ENCODE measurements at regions not wholly inside any gene's neighbourhood (a gene's known extent, or its start where the extent isn't known, plus 50 kb on each side); places are given as distances from the start of the nearest gene placed in this dataset.

GRCh38 chr6:169890901-169891300 lies 139.5 kb downstream of the ERMARD start:
- no peak for DNase-seq
- Mint-ChIP-seq H3K9me3 (peaks cover 4% of the 10 kb centered on the region), H3K27ac (no peak overlapping the region), H3K27me3 (peaks cover 6% of the 10 kb centered on the region), H3K4me1 (ENCODE audit: low read depth) (no peaks in the 10 kb centered on the region), H3K4me3 (no peak overlapping the region), H3K36me3 (no peaks in the 10 kb centered on the region)
- intact Hi-C loops (cut with micrococcal nuclease), result no loop called here
- CTCF ChIA-PET, result no interaction called here
- POLR2A ChIA-PET, result no interaction called here

- no peak for DNase-seq
- Mint-ChIP-seq H3K27ac (no peak overlapping the region), H3K36me3 (no peaks in the 10 kb centered on the region), H3K9me3 (peaks cover 4% of the 10 kb centered on the region), H3K4me3 (no peak overlapping the region), H3K27me3 (peaks cover 9% of the 10 kb centered on the region), H3K4me1 (ENCODE audit: low read depth) (no peaks in the 10 kb centered on the region)
- ChIA-PET CTCF (no interaction called here), POLR2A (no interaction called here)
- intact Hi-C loops (cut with micrococcal nuclease), result no loop called here
Observed at GRCh38 chr6:169890049-169890448, 138.6 kb downstream of the ERMARD start.

GRCh38 chr6:169887529-169888140 lies 136.2 kb downstream of the ERMARD start:
- no peak for DNase-seq
- Mint-ChIP-seq H3K4me1 (ENCODE audit: low read depth) (no peaks in the 10 kb centered on the region), H3K9me3 (peaks cover 4% of the 10 kb centered on the region), H3K27me3 (peaks cover 11% of the 10 kb centered on the region), H3K36me3 (no peaks in the 10 kb centered on the region), H3K27ac (no peak overlapping the region), H3K4me3 (no peak overlapping the region)
- intact Hi-C loops (cut with micrococcal nuclease), result no loop called here
- ChIA-PET CTCF (no interaction called here), POLR2A (no interaction called here)

GRCh38 chr6:169886631-169887227 lies 135.3 kb downstream of the ERMARD start:
- ChIA-PET POLR2A (no interaction called here), CTCF (no interaction called here)
- Mint-ChIP-seq H3K27me3 (peaks cover 14% of the 10 kb centered on the region), H3K4me3 (no peak overlapping the region), H3K4me1 (ENCODE audit: low read depth) (no peaks in the 10 kb centered on the region), H3K9me3 (peaks cover 4% of the 10 kb centered on the region), H3K36me3 (no peaks in the 10 kb centered on the region), H3K27ac (no peak overlapping the region)
- intact Hi-C loops (cut with micrococcal nuclease), result no loop called here
- no peak for DNase-seq

GRCh38 chr6:169885831-169886230 lies 134.4 kb downstream of the ERMARD start:
- intact Hi-C loops (cut with micrococcal nuclease), result no loop called here
- POLR2A ChIA-PET, result no interaction called here
- Mint-ChIP-seq H3K4me1 (ENCODE audit: low read depth) (no peaks in the 10 kb centered on the region), H3K9me3 (peaks cover 1% of the 10 kb centered on the region), H3K36me3 (no peaks in the 10 kb centered on the region), H3K27me3 (peaks cover 16% of the 10 kb centered on the region), H3K27ac (no peak overlapping the region), H3K4me3 (no peak overlapping the region)
- CTCF ChIA-PET, result no interaction called here
- DNase-seq, result no peak

- no peak for DNase-seq
- H3K4me3 Mint-ChIP-seq, result no peak overlapping the region
- no peak overlapping the region for H3K27ac Mint-ChIP-seq
- H3K4me1 Mint-ChIP-seq (ENCODE audit: low read depth), result no peaks in the 10 kb centered on the region
- intact Hi-C loops (cut with micrococcal nuclease), result no loop called here
- POLR2A ChIA-PET, result no interaction called here
- CTCF ChIA-PET, result no interaction called here
- no peaks in the 10 kb centered on the region for H3K36me3 Mint-ChIP-seq
- H3K27me3 Mint-ChIP-seq, result peaks cover 16% of the 10 kb centered on the region
- no peaks in the 10 kb centered on the region for H3K9me3 Mint-ChIP-seq
Observed at GRCh38 chr6:169885131-169885530, 133.7 kb downstream of the ERMARD start.

- H3K36me3 Mint-ChIP-seq, result no peaks in the 10 kb centered on the region
- H3K4me1 Mint-ChIP-seq (ENCODE audit: low read depth), result no peaks in the 10 kb centered on the region
- H3K4me3 Mint-ChIP-seq, result no peak overlapping the region
- H3K27ac Mint-ChIP-seq, result no peak overlapping the region
- peaks cover 16% of the 10 kb centered on the region for H3K27me3 Mint-ChIP-seq
- no peak for DNase-seq
- H3K9me3 Mint-ChIP-seq, result no peaks in the 10 kb centered on the region
- ChIA-PET POLR2A (no interaction called here), CTCF (interaction anchor here (0.9 kb wide), 1 partner anchor 20 kb away, joined by 3 read pairs; no protein-coding TSS in a partner anchor)
- intact Hi-C loops (cut with micrococcal nuclease), result no loop called here
Observed at GRCh38 chr6:169884158-169884557, 132.7 kb downstream of the ERMARD start.

- H3K27ac Mint-ChIP-seq, result no peak overlapping the region
- intact Hi-C loops (cut with micrococcal nuclease), result no loop called here
Observed at GRCh38 chr6:169883316-169883715, 131.9 kb downstream of the ERMARD start.

GRCh38 chr6:169881976-169882375 lies 130.6 kb downstream of the ERMARD start:
- no peaks in the 10 kb centered on the region for H3K9me3 Mint-ChIP-seq
- H3K4me1 Mint-ChIP-seq (ENCODE audit: low read depth), result no peaks in the 10 kb centered on the region
- DNase-seq, result no peak
- intact Hi-C loops (cut with micrococcal nuclease), result no loop called here
- H3K27me3 Mint-ChIP-seq, result peaks cover 14% of the 10 kb centered on the region
- ChIA-PET CTCF (interaction anchor here (2.2 kb wide), 1 partner anchor 92 kb away, joined by 5 read pairs; no protein-coding TSS in a partner anchor), POLR2A (no interaction called here)
- no peak overlapping the region for H3K27ac Mint-ChIP-seq
- no peaks in the 10 kb centered on the region for H3K36me3 Mint-ChIP-seq
- H3K4me3 Mint-ChIP-seq, result no peak overlapping the region

More at GRCh38 chr6:169883316-169883715, 131.9 kb downstream of the ERMARD start:
- no peaks in the 10 kb centered on the region for H3K4me1 Mint-ChIP-seq (ENCODE audit: low read depth)
- H3K9me3 Mint-ChIP-seq, result no peaks in the 10 kb centered on the region
- peaks cover 12% of the 10 kb centered on the region for H3K27me3 Mint-ChIP-seq
- no peak for DNase-seq
- no peaks in the 10 kb centered on the region for H3K36me3 Mint-ChIP-seq
- POLR2A ChIA-PET, result no interaction called here
- no peak overlapping the region for H3K4me3 Mint-ChIP-seq
- CTCF ChIA-PET, result no interaction called here

GRCh38 chr6:169881398-169881797 lies 130.0 kb downstream of the ERMARD start:
- no peak overlapping the region for H3K27ac Mint-ChIP-seq
- no peaks in the 10 kb centered on the region for H3K9me3 Mint-ChIP-seq
- no peaks in the 10 kb centered on the region for H3K36me3 Mint-ChIP-seq
- ChIA-PET POLR2A (no interaction called here), CTCF (interaction anchor here (2.2 kb wide), 1 partner anchor 91 kb away, joined by 5 read pairs; no protein-coding TSS in a partner anchor)
- intact Hi-C loops (cut with micrococcal nuclease), result no loop called here
- no peaks in the 10 kb centered on the region for H3K4me1 Mint-ChIP-seq (ENCODE audit: low read depth)
- H3K27me3 Mint-ChIP-seq, result peaks cover 14% of the 10 kb centered on the region
- no peak overlapping the region for H3K4me3 Mint-ChIP-seq
- DNase-seq, result no peak

- CTCF ChIA-PET, result interaction anchor here (2.2 kb wide), 1 partner anchor 90 kb away, joined by 5 read pairs; no protein-coding TSS in a partner anchor
- no peak for DNase-seq
Observed at GRCh38 chr6:169880516-169880915, 129.1 kb downstream of the ERMARD start.

GRCh38 chr6:169869301-169869700 lies 117.9 kb downstream of the ERMARD start:
- no peaks in the 10 kb centered on the region for H3K9me3 Mint-ChIP-seq
- ChIA-PET POLR2A (no interaction called here), CTCF (interaction anchor here (1.3 to 1.6 kb wide), 2 partner anchors 38 to 648 kb away, joined by 3 read pairs; no protein-coding TSS in a partner anchor)
- peaks cover 10% of the 10 kb centered on the region for H3K4me1 Mint-ChIP-seq (ENCODE audit: low read depth)
- no peaks in the 10 kb centered on the region for H3K36me3 Mint-ChIP-seq
- H3K4me3 Mint-ChIP-seq, result no peak overlapping the region
- H3K27ac Mint-ChIP-seq, result no peak overlapping the region
- intact Hi-C loops (cut with micrococcal nuclease), result loop anchor here (2.0 to 10.0 kb wide), 2 partner anchors 74 to 220 kb away; no protein-coding TSS in a partner anchor
- no peaks in the 10 kb centered on the region for H3K27me3 Mint-ChIP-seq
- no peak for DNase-seq

More at GRCh38 chr6:169880516-169880915, 129.1 kb downstream of the ERMARD start:
- intact Hi-C loops (cut with micrococcal nuclease), result no loop called here
- peaks cover 12% of the 10 kb centered on the region for H3K27me3 Mint-ChIP-seq
- POLR2A ChIA-PET, result no interaction called here
- H3K4me3 Mint-ChIP-seq, result no peak overlapping the region
- no peaks in the 10 kb centered on the region for H3K4me1 Mint-ChIP-seq (ENCODE audit: low read depth)
- H3K27ac Mint-ChIP-seq, result no peak overlapping the region
- H3K36me3 Mint-ChIP-seq, result no peaks in the 10 kb centered on the region
- H3K9me3 Mint-ChIP-seq, result no peaks in the 10 kb centered on the region

GRCh38 chr6:169868458-169868857 lies 117.0 kb downstream of the ERMARD start:
- H3K4me3 Mint-ChIP-seq, result no peak overlapping the region
- ChIA-PET POLR2A (no interaction called here), CTCF (interaction anchor here (1.6 kb wide), 2 partner anchors 37 to 649 kb away, joined by 3 to 5 read pairs; no protein-coding TSS in a partner anchor)
- H3K27ac Mint-ChIP-seq, result no peak overlapping the region
- peaks cover 2% of the 10 kb centered on the region for H3K9me3 Mint-ChIP-seq
- intact Hi-C loops (cut with micrococcal nuclease), result loop anchor here (2.0 to 10.0 kb wide), 2 partner anchors 74 to 220 kb away; no protein-coding TSS in a partner anchor
- peak; percentile 79 for DNase-seq
- peaks cover 10% of the 10 kb centered on the region for H3K4me1 Mint-ChIP-seq (ENCODE audit: low read depth)
- H3K36me3 Mint-ChIP-seq, result no peaks in the 10 kb centered on the region
- no peaks in the 10 kb centered on the region for H3K27me3 Mint-ChIP-seq
